HG03108 (cell line): ENCODE measurements at regions not wholly inside any gene's neighbourhood (a gene's known extent, or its start where the extent isn't known, plus 50 kb on each side); places are given as distances from the start of the nearest gene placed in this dataset.
"Not testable (repeated sequence)": the region's sequence is repeated elsewhere in the genome, so short reads cannot be mapped to it uniquely, and the experiment has no call there.

Experiments used
- ATAC-seq: cut with Tn5 transposase; IDR thresholded peaks from one replicate; pipeline ENCODE4 v1.9.1; 2021; ENCODE audit warnings: moderate library complexity; ENCODE audit not compliant: unreplicated experiment

- ATAC-seq = no peak
Measured at GRCh38 chr6:153574231-153574630, 443.1 kb upstream of the RGS17 start.

DNA sequence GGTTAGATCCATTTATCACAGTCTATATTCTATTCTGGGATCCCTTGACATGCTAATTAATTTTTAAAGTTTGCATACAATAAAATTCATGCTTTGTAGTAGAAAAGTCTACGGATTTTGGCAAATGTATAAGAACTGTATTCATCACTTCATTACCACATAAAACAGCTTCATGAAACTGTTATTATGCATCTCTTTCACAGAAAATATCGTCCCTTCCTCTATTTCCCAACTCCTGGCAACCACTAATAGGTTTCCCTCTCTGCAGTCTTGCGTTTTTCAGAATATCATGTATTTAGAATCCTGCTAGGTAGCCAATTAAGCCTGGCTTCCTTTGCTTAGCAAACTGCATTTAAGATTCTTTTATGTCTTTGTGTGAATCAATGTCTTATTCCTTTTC is 441.3 kb upstream of the RGS17 start:
- ATAC-seq = no peak

DNA sequence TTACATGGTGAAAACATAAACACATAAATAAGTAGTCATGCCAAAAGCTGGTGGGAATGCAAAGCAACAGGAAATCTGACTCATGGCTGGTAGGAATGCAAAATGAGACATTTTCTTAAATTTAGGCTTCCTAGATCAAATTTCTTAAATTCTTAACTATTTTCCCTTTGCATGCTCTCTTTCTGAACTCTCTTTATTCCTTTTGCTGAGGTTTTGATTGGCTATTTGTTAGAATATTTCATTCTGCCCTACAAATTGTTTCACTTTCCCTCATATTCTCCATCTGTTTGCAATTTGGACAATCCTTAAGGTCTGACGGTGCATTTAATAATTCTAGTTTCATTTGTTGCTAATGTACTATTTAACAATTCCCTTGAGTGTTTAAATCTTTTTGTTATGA is 437.5 kb upstream of the RGS17 start:
- no peak for ATAC-seq

GRCh38 chr6:153564803-153565202 is 433.7 kb upstream of the RGS17 start:
- ATAC-seq = no peak

- no peak for ATAC-seq
Measured at GRCh38 chr6:153563001-153563400, 431.9 kb upstream of the RGS17 start.

GRCh38 chr6:153553627-153554026 is 422.5 kb upstream of the RGS17 start:
- ATAC-seq = no peak

DNA sequence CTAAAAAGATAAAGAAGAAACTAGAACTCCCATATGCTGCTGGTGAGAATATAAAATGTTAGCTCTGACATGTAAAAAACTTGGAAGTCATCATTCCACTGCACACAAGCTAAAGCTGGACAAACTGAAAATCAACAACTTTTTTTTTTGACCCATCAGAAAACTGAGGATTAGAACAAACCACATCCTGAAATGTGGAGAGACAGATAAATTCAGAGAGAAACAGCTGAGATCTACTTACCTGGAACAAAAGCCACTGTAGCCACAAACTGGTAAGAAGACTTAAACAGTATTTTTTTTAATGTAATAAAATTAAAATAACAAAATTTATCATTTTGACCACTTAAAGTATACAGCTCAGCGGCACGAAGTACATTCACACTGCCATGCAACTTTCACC is 408.5 kb upstream of the RGS17 start:
- no peak for ATAC-seq

- no peak for ATAC-seq
Measured at GRCh38 chr6:153538491-153538890, 407.4 kb upstream of the RGS17 start.

- ATAC-seq = no peak
Measured at GRCh38 chr6:153537422-153537821, 406.3 kb upstream of the RGS17 start.

DNA sequence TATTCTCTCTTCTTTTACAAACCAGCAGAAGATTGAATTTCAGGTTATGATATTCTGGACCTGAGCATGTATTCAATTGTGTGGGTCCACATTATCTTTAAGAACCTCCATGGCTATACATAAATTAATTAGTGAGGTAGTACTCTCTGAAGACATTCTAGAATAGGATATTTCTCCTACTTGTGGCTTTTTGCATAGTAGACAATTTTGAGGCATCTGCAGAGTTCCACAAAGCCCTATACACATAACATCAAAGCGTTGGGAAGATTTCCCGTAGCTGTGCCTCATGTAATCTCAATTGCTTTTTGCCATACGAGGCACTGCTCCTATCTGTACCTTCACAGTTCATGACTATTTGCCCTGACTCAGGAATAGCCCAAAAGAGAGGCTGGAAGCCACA is 395.4 kb upstream of the RGS17 start:
- ATAC-seq = no peak

GRCh38 chr6:153525998-153526397 is 394.9 kb upstream of the RGS17 start:
- ATAC-seq = no peak

DNA sequence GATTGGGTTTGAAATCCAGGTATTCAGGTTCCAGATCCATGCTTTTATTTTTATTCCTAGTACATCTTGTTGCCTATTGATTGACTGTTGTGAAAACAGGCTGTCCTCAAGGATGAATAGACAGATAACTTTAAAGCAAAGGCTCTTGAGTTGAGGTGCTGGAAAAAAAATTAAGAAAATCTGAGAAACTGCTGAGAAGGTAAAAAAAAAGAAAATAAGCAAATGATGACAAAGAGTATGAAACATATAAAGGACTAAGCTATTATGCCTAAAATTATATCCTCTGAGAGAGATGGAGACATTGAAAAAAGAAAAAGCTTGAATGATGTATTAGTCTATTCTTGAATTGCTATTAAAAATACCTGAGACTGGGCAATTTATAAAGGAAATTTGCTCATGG is 392.3 kb upstream of the RGS17 start:
- ATAC-seq = no peak

GRCh38 chr6:153511896-153512496 is 380.9 kb upstream of the RGS17 start:
- no peak for ATAC-seq

GRCh38 chr6:153503810-153504209 is 372.7 kb upstream of the RGS17 start:
- no peak for ATAC-seq

DNA sequence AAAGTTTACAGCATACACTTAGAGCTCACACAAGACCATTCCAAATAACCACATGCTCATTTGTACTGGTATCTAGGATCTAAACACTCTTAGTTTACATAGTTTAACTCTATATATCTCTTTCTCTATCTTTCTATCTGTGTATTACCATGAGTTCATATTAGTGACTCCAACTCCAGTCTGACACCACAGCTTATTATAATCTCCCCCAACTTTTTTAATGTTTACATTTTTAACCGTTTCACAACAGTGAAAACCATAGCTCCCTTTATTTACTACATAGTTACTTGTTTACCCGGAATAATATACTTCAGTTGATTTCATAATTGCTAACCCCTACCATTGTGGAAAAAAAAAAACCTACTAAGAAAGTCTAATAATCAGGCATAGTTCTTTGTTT is 362.4 kb upstream of the RGS17 start:
- no peak for ATAC-seq

DNA sequence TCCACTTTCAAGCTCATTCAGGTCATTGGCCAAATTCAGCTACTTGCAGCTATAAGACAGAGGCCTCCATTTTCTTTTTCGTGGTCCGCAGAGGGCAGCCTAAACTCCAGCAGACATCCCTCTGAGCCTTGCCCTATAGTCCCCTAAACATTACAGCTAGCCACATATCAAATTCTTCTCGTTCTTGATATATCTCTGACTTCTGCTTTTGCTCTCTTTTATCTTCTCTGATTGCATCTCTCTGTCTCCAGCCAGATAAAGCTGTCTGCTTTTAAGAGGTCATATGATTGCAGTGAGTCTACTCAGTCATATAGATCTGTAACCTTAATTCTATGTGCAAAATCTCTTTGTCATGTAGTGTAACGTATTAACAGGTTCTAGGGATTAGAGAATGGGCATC is 358.4 kb upstream of the RGS17 start:
- ATAC-seq = no peak

DNA sequence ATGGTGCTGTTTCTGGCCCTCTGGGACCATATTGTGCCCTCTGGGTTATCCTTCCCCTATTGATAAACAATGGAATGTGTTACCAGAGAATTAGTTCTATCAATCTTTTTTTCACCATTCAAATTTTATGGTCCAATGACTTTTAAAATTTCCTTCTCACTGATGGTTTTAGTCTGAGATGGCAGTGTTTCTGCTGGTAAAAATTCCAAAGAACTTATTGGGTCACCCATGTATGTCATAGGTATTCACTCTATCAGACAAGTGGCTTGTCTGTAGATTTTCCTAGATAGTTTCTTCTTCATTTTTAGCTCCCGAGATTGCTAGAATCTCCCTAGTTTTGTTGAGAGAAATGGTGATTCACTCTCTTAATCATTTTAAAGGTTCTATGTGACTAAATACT is 357.2 kb upstream of the RGS17 start:
- ATAC-seq = no peak

DNA sequence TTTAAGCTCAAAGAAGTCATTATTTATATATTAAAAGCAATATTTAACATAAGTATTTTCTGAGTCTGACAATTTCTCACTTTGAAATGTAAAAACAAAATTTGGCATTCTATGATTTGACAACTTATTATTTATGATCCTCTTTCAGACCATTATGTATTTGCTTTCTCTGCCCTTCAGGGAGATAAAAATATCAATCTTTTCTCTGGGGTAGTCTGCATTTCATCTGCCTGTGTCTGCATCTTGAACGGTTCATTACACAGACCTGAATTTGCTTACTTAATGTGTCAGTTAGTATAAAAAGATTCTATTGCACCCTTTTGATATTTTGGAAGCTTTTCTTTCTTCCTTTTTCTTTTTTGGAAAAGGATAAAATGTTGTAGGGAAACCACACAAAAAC is 354.0 kb upstream of the RGS17 start:
- ATAC-seq = no peak

GRCh38 chr6:153484056-153484455 is 353.0 kb upstream of the RGS17 start:
- no peak for ATAC-seq

- no peak for ATAC-seq
Measured at GRCh38 chr6:153476243-153476642, 345.2 kb upstream of the RGS17 start.

GRCh38 chr6:153465050-153465449 is 334.0 kb upstream of the RGS17 start:
- ATAC-seq = no peak

DNA sequence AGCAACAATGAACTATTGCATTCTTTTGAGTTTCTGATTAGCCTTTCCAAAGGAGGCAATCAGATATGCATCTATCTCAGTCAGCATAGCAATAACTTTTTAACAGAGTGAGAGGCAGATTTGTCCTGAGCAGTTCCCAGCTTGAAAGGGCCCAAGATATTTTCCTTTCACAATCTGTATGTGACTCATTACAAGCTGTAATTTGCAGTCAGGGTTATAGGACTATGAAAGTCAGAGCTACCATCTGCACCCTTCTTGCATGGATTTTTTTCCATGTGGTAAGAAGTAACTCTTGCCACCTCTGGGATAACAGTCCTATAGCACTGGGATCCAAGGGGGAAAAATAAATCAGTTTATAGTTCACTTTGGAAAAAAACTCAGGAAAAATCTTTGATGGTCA is 318.2 kb upstream of the RGS17 start:
- no peak for ATAC-seq

DNA sequence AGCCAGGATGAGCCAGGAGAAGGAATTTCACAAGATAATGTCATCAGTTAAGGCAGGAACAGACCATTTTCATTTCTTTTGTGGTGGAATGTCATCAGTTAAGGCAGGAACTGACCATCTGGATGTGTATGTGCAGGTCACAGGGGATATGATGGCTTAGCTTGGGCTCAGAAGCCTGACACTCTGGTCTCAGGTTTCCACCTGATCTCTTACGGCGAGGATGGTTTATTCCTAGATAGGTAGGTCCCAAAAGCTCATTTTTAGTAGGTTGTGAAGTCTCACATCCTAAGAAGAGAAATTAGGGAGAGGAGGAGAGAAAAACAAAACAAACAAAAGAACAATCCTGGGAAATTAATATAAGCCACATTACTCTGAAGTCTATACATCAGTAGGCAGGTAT is 311.7 kb upstream of the RGS17 start:
- ATAC-seq = not testable (repeated sequence)

DNA sequence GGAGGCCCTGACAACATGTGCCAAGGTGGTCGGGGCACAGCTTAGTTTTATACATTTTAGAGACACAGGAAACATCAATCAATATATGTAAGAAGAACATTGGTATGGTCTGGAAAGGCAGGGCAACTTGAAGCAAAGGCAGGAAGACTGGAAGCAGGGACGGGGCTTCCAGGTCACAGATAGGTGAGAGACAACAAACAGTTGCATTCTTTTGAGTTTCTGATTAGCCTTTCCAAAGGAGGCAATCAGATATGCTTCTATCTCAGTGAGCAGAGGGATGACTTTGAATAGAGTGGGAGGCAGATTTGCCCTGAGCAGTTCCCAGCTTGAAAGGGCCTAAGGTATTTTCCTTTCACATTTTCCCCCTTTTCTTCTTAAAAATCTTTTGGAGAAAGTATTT is 311.0 kb upstream of the RGS17 start:
- no peak for ATAC-seq
